Bronchial epithelial cell (primary cell): ENCODE measurements at regions not wholly inside any gene's neighbourhood (a gene's known extent, or its start where the extent isn't known, plus 50 kb on each side); places are given as distances from the start of the nearest gene placed in this dataset.

Experiments used
- DNase-seq: peaks from one replicate; pipeline ENCODE4 v3.0.0-alpha.2; 2010; ENCODE audit warnings: low read depth
- FAIRE-seq: peaks from 2 replicates; lab custom pipeline; 2011; peaks lifted over from hg19 to GRCh38; lab: Jason Lieb, UNC
- H3K27me3 ChIP-seq: 2 replicates; pipeline ENCODE4 v1.5.1; 2011; ENCODE audit warnings: low read length; ENCODE audit not compliant: control insufficient read depth, insufficient read depth
- H3K36me3 ChIP-seq: 2 replicates; pipeline ENCODE4 v1.5.1; 2011; ENCODE audit warnings: low read length; ENCODE audit not compliant: control insufficient read depth, insufficient read depth
- H3K4me3 ChIP-seq: 2 replicates; pipeline ENCODE4 v1.5.1; 2011; ENCODE audit warnings: mild to moderate bottlenecking, low read depth, low read length, control low read depth
- TF ChIP-seq, protein P1 (sequence below): IDR thresholded peaks from 2 replicates; pipeline ENCODE4 v1.5.1; 2011; ENCODE audit warnings: mild to moderate bottlenecking, moderate library complexity, low read length, control low read depth, inconsistent platforms; ENCODE audit not compliant: insufficient read depth, severe bottlenecking

DNA sequence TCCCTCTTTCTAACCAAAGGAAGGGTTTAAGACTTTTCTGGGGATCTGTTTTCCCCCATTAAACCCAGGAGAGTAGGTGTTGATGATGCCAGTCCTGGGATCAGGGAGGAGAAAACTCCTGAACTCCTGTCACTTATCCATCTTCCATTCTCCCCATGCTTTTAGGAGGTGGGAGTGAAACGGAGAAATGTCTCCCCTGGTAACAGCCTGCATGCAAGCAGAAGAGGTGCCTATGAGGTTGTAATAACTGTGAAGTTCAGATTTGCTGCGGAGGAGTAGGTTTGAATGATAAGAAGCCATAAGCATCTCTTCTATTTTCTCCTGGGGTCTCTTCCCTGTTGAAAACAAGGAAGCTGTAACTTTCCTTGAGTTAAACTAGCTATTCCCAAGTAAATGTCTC lies 150.8 kb downstream of the SLC4A3 start:
- TF ChIP-seq, protein P1, sequence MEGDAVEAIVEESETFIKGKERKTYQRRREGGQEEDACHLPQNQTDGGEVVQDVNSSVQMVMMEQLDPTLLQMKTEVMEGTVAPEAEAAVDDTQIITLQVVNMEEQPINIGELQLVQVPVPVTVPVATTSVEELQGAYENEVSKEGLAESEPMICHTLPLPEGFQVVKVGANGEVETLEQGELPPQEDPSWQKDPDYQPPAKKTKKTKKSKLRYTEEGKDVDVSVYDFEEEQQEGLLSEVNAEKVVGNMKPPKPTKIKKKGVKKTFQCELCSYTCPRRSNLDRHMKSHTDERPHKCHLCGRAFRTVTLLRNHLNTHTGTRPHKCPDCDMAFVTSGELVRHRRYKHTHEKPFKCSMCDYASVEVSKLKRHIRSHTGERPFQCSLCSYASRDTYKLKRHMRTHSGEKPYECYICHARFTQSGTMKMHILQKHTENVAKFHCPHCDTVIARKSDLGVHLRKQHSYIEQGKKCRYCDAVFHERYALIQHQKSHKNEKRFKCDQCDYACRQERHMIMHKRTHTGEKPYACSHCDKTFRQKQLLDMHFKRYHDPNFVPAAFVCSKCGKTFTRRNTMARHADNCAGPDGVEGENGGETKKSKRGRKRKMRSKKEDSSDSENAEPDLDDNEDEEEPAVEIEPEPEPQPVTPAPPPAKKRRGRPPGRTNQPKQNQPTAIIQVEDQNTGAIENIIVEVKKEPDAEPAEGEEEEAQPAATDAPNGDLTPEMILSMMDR: no peak
- Histone ChIP-seq H3K36me3 (no peaks in the 10 kb centered on the region), H3K4me3 (no peak overlapping the region), H3K27me3 (no peaks in the 10 kb centered on the region)
- FAIRE-seq: no peak
- no peak for DNase-seq

DNA sequence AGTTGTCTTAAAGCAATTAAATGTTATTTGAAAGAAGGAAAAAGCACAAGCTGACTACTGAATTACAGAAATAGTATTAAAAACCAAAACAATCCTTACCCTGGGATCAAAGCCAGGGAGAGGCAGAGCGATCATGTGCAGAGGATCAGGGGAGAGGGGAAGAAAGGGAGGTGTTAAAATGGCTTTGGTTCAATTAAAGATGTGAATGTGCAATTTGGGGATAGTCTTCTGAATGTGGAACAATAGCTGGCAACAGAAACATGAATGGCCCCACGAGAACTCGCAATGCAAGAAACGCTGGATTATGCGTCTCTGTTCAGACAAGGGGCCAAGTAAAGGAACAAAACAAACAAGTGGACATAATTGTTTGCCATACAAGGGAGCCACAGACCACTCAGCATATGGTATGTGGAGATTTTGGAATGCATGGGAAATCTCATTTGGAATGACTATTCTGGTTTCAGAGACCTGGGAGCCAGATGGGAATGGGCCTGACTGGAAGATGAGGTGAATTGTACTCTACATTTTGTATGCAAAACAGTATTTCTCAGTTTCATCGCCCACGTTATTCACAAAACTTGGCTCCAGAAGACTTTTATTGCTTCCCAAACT lies 155.4 kb downstream of the SLC4A3 start:
- Histone ChIP-seq H3K36me3 (no peaks in the 10 kb centered on the region), H3K4me3 (no peak overlapping the region), H3K27me3 (no peaks in the 10 kb centered on the region)
- FAIRE-seq (no peak), DNase-seq (no peak)
- TF ChIP-seq, protein P1: no peak

DNA sequence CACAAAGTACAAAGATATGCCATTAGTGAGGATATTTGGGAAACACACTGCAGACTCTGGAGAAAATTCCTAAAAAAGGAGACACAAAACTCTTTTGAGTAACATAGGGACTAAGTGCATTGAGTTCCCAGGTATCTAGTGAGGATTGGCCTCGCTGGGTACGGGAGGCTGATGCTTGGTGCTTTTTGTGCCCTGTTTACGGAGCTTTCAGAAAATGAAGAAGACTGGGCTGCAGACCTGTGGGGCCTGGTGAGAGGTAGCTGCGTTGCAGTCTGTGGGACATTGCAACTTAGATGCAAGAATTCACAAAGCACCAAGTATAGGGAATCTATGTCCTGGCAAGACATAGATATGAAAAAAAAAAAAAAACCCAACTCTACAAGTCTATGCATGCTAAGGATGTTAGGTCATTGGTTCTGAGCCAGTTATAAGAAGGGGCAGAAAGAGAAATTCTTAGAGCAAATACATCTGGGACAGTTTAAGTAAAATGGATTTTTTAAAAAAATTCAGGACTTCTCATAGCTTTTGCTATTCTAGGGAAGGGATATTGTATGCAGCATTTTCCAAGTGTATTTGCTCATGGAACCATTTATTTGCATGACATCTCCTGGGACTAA lies 156.0 kb downstream of the SLC4A3 start:
- Histone ChIP-seq H3K4me3 (no peak overlapping the region), H3K27me3 (no peaks in the 10 kb centered on the region), H3K36me3 (no peaks in the 10 kb centered on the region)
- DNase-seq (peak; percentile 54), FAIRE-seq (no peak)
- TF ChIP-seq, protein P1: no peak

DNA sequence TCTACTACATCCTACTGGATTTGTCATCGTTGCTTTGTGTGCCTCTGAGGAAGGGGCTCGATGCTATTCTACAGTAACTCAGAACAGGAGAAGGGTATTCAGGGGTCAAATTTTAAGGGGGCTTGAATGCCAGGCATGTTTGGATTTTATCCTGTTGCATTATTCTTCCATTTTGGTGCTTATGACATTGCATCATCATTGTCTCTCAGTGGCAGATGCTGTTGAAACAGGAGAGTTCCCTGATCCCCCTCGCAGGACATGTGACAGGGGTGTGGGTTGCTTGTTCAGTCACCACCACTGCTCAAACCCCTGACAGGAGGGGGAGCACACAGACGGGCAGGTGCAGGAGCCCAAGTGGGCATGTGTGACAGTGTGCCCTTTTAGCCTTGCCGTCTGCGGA lies 156.7 kb downstream of the SLC4A3 start:
- Histone ChIP-seq H3K36me3 (no peaks in the 10 kb centered on the region), H3K4me3 (no peak overlapping the region), H3K27me3 (no peaks in the 10 kb centered on the region)
- FAIRE-seq (peak; percentile 52), DNase-seq (no peak)
- TF ChIP-seq, protein P1: no peak

DNA sequence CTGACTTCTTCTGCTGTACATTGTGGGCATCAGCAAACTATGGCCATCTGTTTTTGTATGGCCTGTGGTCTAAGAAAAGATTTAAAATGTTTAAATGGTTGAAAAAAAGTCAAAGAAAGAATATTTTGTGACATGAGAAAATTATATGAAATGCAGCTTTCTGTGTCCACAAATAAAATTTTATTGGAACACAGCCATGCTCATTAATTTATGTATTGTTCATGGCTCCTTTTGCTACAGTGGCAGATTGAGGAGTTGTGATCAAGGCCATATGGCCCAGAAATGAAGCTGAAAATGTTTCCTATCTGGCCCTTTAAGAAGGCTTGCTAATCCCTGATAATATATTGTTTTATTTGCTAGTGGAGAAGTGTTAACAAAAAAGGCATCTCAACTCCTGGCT lies 162.0 kb downstream of the SLC4A3 start:
- Histone ChIP-seq H3K27me3 (no peaks in the 10 kb centered on the region), H3K4me3 (no peak overlapping the region), H3K36me3 (no peaks in the 10 kb centered on the region)
- FAIRE-seq (no peak), DNase-seq (no peak)
- TF ChIP-seq, protein P1: no peak

DNA sequence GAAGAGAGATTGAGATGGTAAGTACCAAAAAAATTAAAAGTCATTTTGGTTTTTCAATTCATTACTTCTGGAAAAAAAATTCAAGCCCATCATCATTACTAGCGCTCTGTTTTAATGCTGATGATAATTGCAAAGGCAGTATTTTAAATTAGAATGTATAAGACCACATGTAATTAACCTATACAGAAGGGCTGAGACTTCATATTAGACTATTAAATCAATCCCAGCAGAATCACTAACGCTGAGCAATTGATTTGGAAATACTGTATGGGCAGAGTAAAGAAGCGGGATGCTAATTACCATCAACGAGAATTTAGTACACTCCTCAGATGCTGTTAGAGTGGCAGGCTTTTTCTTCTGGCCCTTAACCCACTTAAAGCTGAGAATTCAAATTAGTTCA lies 165.0 kb downstream of the SLC4A3 start:
- DNase-seq (no peak), FAIRE-seq (no peak)
- TF ChIP-seq, protein P1: no peak

More for the DNA sequence above, 165.0 kb downstream of the SLC4A3 start:
- no peaks in the 10 kb centered on the region for H3K36me3 ChIP-seq
- H3K27me3 ChIP-seq: no peaks in the 10 kb centered on the region
- H3K4me3 ChIP-seq: no peak overlapping the region
